Neuronal stem cell (in vitro differentiated cells): ENCODE measurements at regions not wholly inside any gene's neighbourhood (a gene's known extent, or its start where the extent isn't known, plus 50 kb on each side); places are given as distances from the start of the nearest gene placed in this dataset.

ENCODE experiments used
- DNase-seq: peaks from one replicate; pipeline ENCODE4 v3.0.0-alpha.2; 2013; ENCODE audit warnings: low spot score
- H2AFZ ChIP-seq: one replicate; pipeline ENCODE4 v1.6.1; 2013; ENCODE audit warnings: mild to moderate bottlenecking, low read length, inconsistent platforms
- H2AK5ac ChIP-seq: 2 replicates; pipeline ENCODE4 v1.6.1; 2013; ENCODE audit warnings: low read depth, mild to moderate bottlenecking, inconsistent platforms, low read length, moderate library complexity, mixed read lengths
- H2BK120ac ChIP-seq: 2 replicates; pipeline ENCODE4 v1.6.1; 2013; ENCODE audit warnings: low read depth, mild to moderate bottlenecking, inconsistent platforms, low read length, moderate library complexity, mixed read lengths
- H2BK12ac ChIP-seq: one replicate; pipeline ENCODE4 v1.6.1; 2013; ENCODE audit warnings: low read length, inconsistent platforms
- H2BK15ac ChIP-seq: 2 replicates; pipeline ENCODE4 v1.6.1; 2013; ENCODE audit warnings: mild to moderate bottlenecking, low read length, inconsistent platforms, mixed read lengths
- H2BK5ac ChIP-seq: one replicate; pipeline ENCODE4 v1.6.1; 2013; ENCODE audit warnings: inconsistent platforms, mild to moderate bottlenecking, low read length, moderate library complexity
- H3K14ac ChIP-seq: one replicate; pipeline ENCODE4 v1.6.1; 2013; ENCODE audit warnings: low read length, inconsistent platforms
- H3K18ac ChIP-seq: 2 replicates; pipeline ENCODE4 v1.6.1; 2013; ENCODE audit warnings: low read length, inconsistent platforms
- H3K23ac ChIP-seq: 2 replicates; pipeline ENCODE4 v1.6.1; 2013; ENCODE audit warnings: low read depth, mild to moderate bottlenecking, mixed read lengths, low read length, inconsistent platforms; ENCODE audit not compliant: poor library complexity
- H3K27ac ChIP-seq: replicated peaks from 3 replicates; pipeline ENCODE4 v1.5.1; 2013; ENCODE audit warnings: low read length, inconsistent platforms
- H3K27me3 ChIP-seq, 3 experiments: 2 replicates each; pipeline ENCODE4 v1.6.1; 2013; ENCODE audit warnings: low read length in 3 of 3, mild to moderate bottlenecking in 2 of 3, inconsistent platforms in 1 of 3, low read depth in 1 of 3, mixed read lengths in 1 of 3, moderate library complexity in 1 of 3; ENCODE audit not compliant: control insufficient read depth in 3 of 3, insufficient read depth in 3 of 3
- H3K36me3 ChIP-seq, 2 donors: replicated peaks in 1 of 2; 2 replicates each; pipeline ENCODE4 v1.6.1; 2013; ENCODE audit warnings: low read length in 2 of 2; ENCODE audit not compliant: control insufficient read depth in 2 of 2, insufficient read depth in 2 of 2
- H3K4ac ChIP-seq: 2 replicates; pipeline ENCODE4 v1.6.1; 2013; ENCODE audit warnings: inconsistent platforms, mild to moderate bottlenecking, low read length, moderate library complexity
- H3K4me1 ChIP-seq, 2 donors: 1 replicate in 1 of 2; 2 replicates in 1 of 2; pipeline ENCODE4 v1.6.1; 2013; ENCODE audit warnings: low read length in 2 of 2, low read depth in 1 of 2; ENCODE audit not compliant: control insufficient read depth in 2 of 2, insufficient read depth in 1 of 2
- H3K4me2 ChIP-seq: one replicate; pipeline ENCODE4 v1.6.1; 2013; ENCODE audit warnings: mild to moderate bottlenecking, low read length, inconsistent platforms; ENCODE audit not compliant: insufficient read depth, poor library complexity, severe bottlenecking
- H3K4me3 ChIP-seq, 2 donors: 2 replicates each; pipeline ENCODE4 v1.5.1; 2013; ENCODE audit warnings: low read length in 2 of 2, mild to moderate bottlenecking in 2 of 2, inconsistent platforms in 1 of 2, moderate library complexity in 1 of 2
- H3K79me1 ChIP-seq: one replicate; pipeline ENCODE4 v1.6.1; 2013; ENCODE audit warnings: low read depth, mild to moderate bottlenecking, inconsistent platforms, low read length, moderate library complexity
- H3K9ac ChIP-seq: one replicate; pipeline ENCODE4 v1.6.1; 2013; ENCODE audit warnings: mild to moderate bottlenecking, low read depth, low read length, inconsistent platforms; ENCODE audit not compliant: poor library complexity
- H3K9me3 ChIP-seq, 2 donors: replicated peaks in 1 of 2; 2 replicates each; pipeline versions ENCODE3 to v1.6.1; 2013; ENCODE audit warnings: low read length in 2 of 2, mild to moderate bottlenecking in 2 of 2, inconsistent platforms in 1 of 2, low read depth in 1 of 2, mixed read lengths in 1 of 2, moderate library complexity in 1 of 2; ENCODE audit not compliant: control insufficient read depth in 2 of 2, insufficient read depth in 1 of 2
- H4K8ac ChIP-seq: one replicate; pipeline ENCODE4 v1.6.1; 2013; ENCODE audit warnings: low read depth, mild to moderate bottlenecking, inconsistent platforms, low read length, moderate library complexity
- H4K91ac ChIP-seq: one replicate; pipeline ENCODE4 v1.6.1; 2013; ENCODE audit warnings: low read length, low read depth, mild to moderate bottlenecking, inconsistent platforms; ENCODE audit not compliant: poor library complexity
- WGBS, 2 donors: extraction: QIAGEN DNeasy Blood & Tissue Kit; methylation state at CpG; one replicate each; pipeline ENCODE4 v1.1.7; 2013; ENCODE audit warnings: missing lambda C conversion rate in 2 of 2, mixed read lengths in 1 of 2; ENCODE audit not compliant: insufficient read length in 2 of 2, insufficient replicate concordance in 1 of 2; ENCODE audit errors: extremely low coverage in 2 of 2; 5-methylcytosine and 5-hydroxymethylcytosine counted together

DNA sequence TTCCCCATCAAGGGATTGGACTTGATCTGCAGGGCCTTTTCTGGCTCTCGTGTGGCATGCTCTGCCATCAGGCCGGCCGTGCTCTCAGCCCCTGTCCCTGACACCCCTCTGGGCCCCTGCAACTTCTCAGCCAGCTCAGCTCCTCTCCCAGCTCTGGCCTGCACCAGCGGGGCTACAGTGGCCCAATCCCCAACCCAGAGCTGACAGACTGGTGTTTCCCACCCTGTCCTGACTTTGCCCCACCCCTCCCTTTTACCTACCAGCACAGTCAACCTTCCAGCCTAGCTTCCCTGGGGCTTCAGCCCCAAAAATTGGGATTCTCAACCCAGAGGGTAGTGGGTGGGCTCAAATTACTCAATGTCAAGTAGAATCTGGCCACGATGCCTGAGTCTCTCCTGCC lies 149.3 kb downstream of the SYF2 start:
- Histone ChIP-seq H2AK5ac (no peak overlapping the region), H4K8ac (no peak overlapping the region), H3K4me2 (no peak overlapping the region), H2AFZ (no peak overlapping the region), H3K79me1 (no peaks in the 10 kb centered on the region), H4K91ac (no peak overlapping the region), H3K4me1 (no peaks in the 10 kb centered on the region), H3K4ac (no peak overlapping the region), H2BK120ac (no peak overlapping the region), H3K23ac (no peak overlapping the region), H3K14ac (no peak overlapping the region), H3K27me3 (peaks cover 0 to 8% (median 0%) of the 10 kb centered on the region in 3 experiments), H2BK12ac (no peak overlapping the region), H3K36me3 (no peaks in the 10 kb centered on the region), H3K9me3 (no peaks in the 10 kb centered on the region), H3K9ac (no peak overlapping the region), H3K4me3 (no peak overlapping the region), H2BK5ac (no peak overlapping the region), H3K18ac (no peak overlapping the region), H2BK15ac (peak overlapping the region; percentile 44), H3K27ac (no peak overlapping the region)
- DNase-seq: no peak
- no CpG with 5 or more reads among the region's 5 CpGs for WGBS, 2 donors

DNA sequence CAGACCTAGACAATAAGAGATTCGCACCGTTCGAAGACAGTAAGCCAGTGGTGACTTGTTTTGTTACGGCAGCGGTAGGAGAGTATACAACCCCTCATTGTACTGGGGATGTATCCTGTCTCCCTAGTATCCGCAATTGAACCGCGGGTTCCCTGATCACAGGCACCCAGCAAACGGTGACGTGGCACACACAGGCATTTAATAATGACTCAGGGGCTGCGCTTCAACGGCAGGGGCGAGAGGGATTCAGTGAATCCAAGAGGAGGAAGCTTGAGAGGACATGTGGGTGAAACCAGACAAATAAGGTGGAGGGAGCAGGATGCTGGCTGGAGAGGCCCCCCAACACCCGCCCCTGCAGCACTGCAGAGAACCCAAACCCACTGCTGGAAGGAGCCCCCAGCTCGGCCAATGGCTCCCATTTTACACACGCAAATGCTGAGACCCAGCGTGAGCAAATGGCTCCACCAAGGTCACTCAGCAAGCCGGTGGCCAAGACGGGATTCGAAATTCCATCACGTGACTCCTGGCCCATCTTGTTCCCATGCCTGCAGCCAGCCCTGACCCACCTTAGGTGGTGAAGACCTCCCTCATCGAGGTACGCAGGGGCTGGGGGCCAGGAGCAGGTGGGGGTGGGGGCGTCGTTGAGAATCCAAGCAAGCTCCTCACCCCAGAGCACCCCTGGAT lies 149.9 kb downstream of the SYF2 start:
- Histone ChIP-seq H3K23ac (no peak overlapping the region), H3K9me3 (no peaks in the 10 kb centered on the region), H2BK5ac (no peak overlapping the region), H4K8ac (no peak overlapping the region), H3K4me3 (no peak overlapping the region), H4K91ac (no peak overlapping the region), H2BK15ac (peak overlapping the region; percentile 44), H3K9ac (no peak overlapping the region), H3K14ac (no peak overlapping the region), H3K4ac (no peak overlapping the region), H2BK120ac (no peak overlapping the region), H3K4me2 (no peak overlapping the region), H3K27me3 (peaks cover 0 to 8% (median 0%) of the 10 kb centered on the region in 3 experiments), H2AFZ (no peak overlapping the region), H3K27ac (no peak overlapping the region), H2BK12ac (no peak overlapping the region), H3K79me1 (no peaks in the 10 kb centered on the region), H3K4me1 (no peaks in the 10 kb centered on the region), H3K36me3 (no peaks in the 10 kb centered on the region), H2AK5ac (peak overlapping the region; percentile 29), H3K18ac (no peak overlapping the region)
- WGBS, 2 donors: no CpG with 5 or more reads among the region's 25 CpGs
- no peak for DNase-seq

DNA sequence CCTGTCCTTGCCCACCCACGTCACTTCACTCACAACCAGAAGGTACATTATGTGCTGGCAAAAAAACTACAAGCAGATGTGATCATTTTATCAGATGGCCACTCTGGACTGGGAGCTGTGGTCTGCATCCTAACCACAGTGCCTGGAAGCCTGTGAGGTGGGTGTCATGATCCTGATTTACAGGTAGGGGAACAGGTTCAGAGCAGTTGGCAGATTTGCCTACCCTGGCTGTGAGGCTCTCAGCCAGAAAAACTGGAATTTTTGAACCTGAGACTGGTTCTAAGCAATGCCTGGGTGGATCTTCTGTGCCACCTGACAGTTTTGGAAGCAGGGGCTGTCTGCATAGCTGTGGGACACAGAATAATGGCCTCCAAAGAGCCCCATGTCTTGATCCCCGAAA lies 150.8 kb downstream of the SYF2 start:
- no peak overlapping the region for H3K14ac ChIP-seq
- H3K9me3 ChIP-seq: peaks cover 0 to 3% of the 10 kb centered on the region in 2 donors
- peak overlapping the region; percentile 44 for H2BK15ac ChIP-seq
- H2BK5ac ChIP-seq: no peak overlapping the region
- H3K4me2 ChIP-seq: no peak overlapping the region
- no peaks in the 10 kb centered on the region for H3K36me3 ChIP-seq
- no peak overlapping the region for H3K23ac ChIP-seq
- H2AFZ ChIP-seq: no peak overlapping the region
- no CpG with 5 or more reads among the region's 2 CpGs for WGBS, 2 donors
- no peak for DNase-seq
- no peak overlapping the region for H2BK120ac ChIP-seq
- H4K8ac ChIP-seq: no peak overlapping the region
- H2BK12ac ChIP-seq: no peak overlapping the region
- H3K27ac ChIP-seq: no peak overlapping the region
- no peak overlapping the region for H3K4ac ChIP-seq
- H2AK5ac ChIP-seq: no peak overlapping the region
- H3K79me1 ChIP-seq: no peaks in the 10 kb centered on the region
- no peaks in the 10 kb centered on the region for H3K4me1 ChIP-seq
- peaks cover 0 to 8% (median 0%) of the 10 kb centered on the region in 3 experiments for H3K27me3 ChIP-seq
- no peak overlapping the region for H3K4me3 ChIP-seq
- H3K18ac ChIP-seq: peak overlapping the region; percentile 46
- no peak overlapping the region for H4K91ac ChIP-seq
- no peak overlapping the region for H3K9ac ChIP-seq

DNA sequence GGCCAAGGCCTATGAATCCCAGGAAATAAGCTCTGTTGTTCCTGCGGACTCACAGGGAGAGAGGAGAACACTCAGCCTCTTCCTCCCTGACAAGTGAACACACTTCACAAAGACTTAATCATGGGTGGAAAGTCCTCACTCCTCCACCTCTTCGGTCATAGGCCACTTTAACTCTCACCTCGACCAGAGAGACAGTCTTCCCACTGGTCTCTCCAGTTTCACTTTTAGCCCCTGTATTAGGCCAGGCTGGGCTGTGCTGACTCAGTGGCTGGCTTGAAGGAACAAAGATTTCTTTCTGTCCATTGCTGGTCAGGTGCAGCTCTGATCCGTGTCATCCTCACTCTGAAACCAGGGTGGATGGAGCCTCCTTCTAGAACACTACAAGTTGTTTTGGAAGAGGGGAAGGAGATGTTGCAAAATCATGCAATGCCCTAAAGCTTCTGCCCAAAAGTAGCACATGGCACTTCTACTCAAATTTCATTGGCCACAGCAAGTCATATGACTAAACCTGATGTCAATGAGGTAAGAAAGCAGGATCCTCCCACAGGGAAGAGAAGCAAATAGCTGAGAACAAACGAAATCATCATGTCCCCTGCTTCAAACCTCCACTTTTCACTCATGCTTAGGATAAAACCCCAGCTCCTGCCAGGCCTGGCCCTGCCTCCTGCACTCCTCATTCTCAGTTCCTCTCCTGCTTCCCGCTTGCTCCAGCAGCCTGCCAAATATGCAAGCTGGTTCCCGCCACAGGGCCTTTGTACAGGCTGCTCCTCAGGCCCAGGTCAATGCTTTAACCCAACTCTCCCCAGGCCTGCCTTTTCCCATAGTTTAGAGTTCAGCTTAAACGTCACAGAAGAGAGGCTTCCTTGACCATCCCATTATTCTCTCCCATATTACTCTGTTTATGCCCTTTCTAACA lies 150.5 kb upstream of the RUNX3 start:
- no peak for DNase-seq
- Histone ChIP-seq H2AFZ (no peak overlapping the region), H3K79me1 (no peaks in the 10 kb centered on the region)

More for the DNA sequence above, 150.5 kb upstream of the RUNX3 start:
- H2BK120ac ChIP-seq: no peak overlapping the region
- no peak overlapping the region for H3K9ac ChIP-seq
- H3K27me3 ChIP-seq: peaks cover 0 to 8% (median 0%) of the 10 kb centered on the region in 3 experiments
- H3K9me3 ChIP-seq: peaks cover 0 to 3% of the 10 kb centered on the region in 2 donors
- no peak overlapping the region for H2AK5ac ChIP-seq
- no peak overlapping the region for H3K4me2 ChIP-seq
- H3K23ac ChIP-seq: no peak overlapping the region
- H3K4me3 ChIP-seq: no peak overlapping the region
- no peak overlapping the region for H3K4ac ChIP-seq
- no peaks in the 10 kb centered on the region for H3K4me1 ChIP-seq
- no peak overlapping the region for H2BK5ac ChIP-seq
- H4K8ac ChIP-seq: no peak overlapping the region
- no peak overlapping the region for H3K14ac ChIP-seq
- H4K91ac ChIP-seq: no peak overlapping the region
- H3K18ac ChIP-seq: no peak overlapping the region
- H3K27ac ChIP-seq: no peak overlapping the region
- H2BK12ac ChIP-seq: no peak overlapping the region
- H2BK15ac ChIP-seq: no peak overlapping the region
- no CpG with 5 or more reads among the region's 8 CpGs for WGBS, 2 donors
- no peaks in the 10 kb centered on the region for H3K36me3 ChIP-seq
